ENCODE measurements at regions not wholly inside any gene's neighbourhood (a gene's known extent, or its start where the extent isn't known, plus 50 kb on each side); places are given as distances from the start of the nearest gene placed in this dataset.

- no peak for TF ChIP-seq CTCF (IDR thresholded peaks at IDR 0.05)
- intact Hi-C loops (cut with DNase I), result no loop called here
- Histone ChIP-seq H3K9me3 (no peaks in the 10 kb centered on the region), H3K4me1 (no peaks in the 10 kb centered on the region), H3K4me3 (no peak overlapping the region), H3K27ac (no peak overlapping the region), H3K27me3 (no peaks in the 10 kb centered on the region), H3K36me3 (no peaks in the 10 kb centered on the region)
- DNase-seq (ENCODE audit: low spot score in 2 of 2), result no peak
These were observed 167.4 kb upstream of the XYLT1 start for GRCh38 chr16:17638134-17638533.

GRCh38 chr16:17635183-17635582 is 164.4 kb upstream of the XYLT1 start:
- H3K4me1 ChIP-seq, result no peaks in the 10 kb centered on the region
- DNase-seq (ENCODE audit: low spot score in 2 of 2), result no peak
- no peak for TF ChIP-seq CTCF (IDR thresholded peaks at IDR 0.05)
- H3K4me3 ChIP-seq, result no peak overlapping the region
- intact Hi-C loops (cut with DNase I), result no loop called here
- H3K27me3 ChIP-seq, result no peaks in the 10 kb centered on the region
- no peaks in the 10 kb centered on the region for H3K9me3 ChIP-seq
- H3K36me3 ChIP-seq, result no peaks in the 10 kb centered on the region
- H3K27ac ChIP-seq, result no peak overlapping the region

- Histone ChIP-seq H3K4me1 (no peaks in the 10 kb centered on the region), H3K36me3 (no peaks in the 10 kb centered on the region), H3K27ac (no peak overlapping the region), H3K27me3 (no peaks in the 10 kb centered on the region), H3K9me3 (no peaks in the 10 kb centered on the region), H3K4me3 (no peak overlapping the region)
- intact Hi-C loops (cut with DNase I), result no loop called here
- no peak for TF ChIP-seq CTCF (IDR thresholded peaks at IDR 0.05)
- DNase-seq (ENCODE audit: low spot score in 2 of 2), result no peak
These were observed 162.6 kb upstream of the XYLT1 start for GRCh38 chr16:17633181-17633951.

GRCh38 chr16:17632667-17633066 is 161.9 kb upstream of the XYLT1 start:
- DNase-seq (ENCODE audit: low spot score in 2 of 2), result no peak
- Histone ChIP-seq H3K4me1 (no peaks in the 10 kb centered on the region), H3K36me3 (no peaks in the 10 kb centered on the region), H3K27ac (no peak overlapping the region), H3K4me3 (no peak overlapping the region), H3K27me3 (no peaks in the 10 kb centered on the region), H3K9me3 (no peaks in the 10 kb centered on the region)
- TF ChIP-seq CTCF (IDR thresholded peaks at IDR 0.05), result no peak
- intact Hi-C loops (cut with DNase I), result no loop called here

- DNase-seq (ENCODE audit: low spot score in 2 of 2), result no peak
- H3K9me3 ChIP-seq, result peaks cover 0 to 4% of the 10 kb centered on the region in 2 donors
- H3K4me3 ChIP-seq, result no peak overlapping the region
- H3K4me1 ChIP-seq, result no peaks in the 10 kb centered on the region
- no peaks in the 10 kb centered on the region for H3K36me3 ChIP-seq
- intact Hi-C loops (cut with DNase I), result no loop called here
- no peak for TF ChIP-seq CTCF (IDR thresholded peaks at IDR 0.05)
- H3K27me3 ChIP-seq, result no peaks in the 10 kb centered on the region
- H3K27ac ChIP-seq, result no peak overlapping the region
These were observed 159.2 kb upstream of the XYLT1 start for GRCh38 chr16:17629936-17630335.

- Histone ChIP-seq H3K27me3 (no peaks in the 10 kb centered on the region), H3K36me3 (no peaks in the 10 kb centered on the region), H3K27ac (no peak overlapping the region), H3K4me3 (no peak overlapping the region), H3K4me1 (no peaks in the 10 kb centered on the region), H3K9me3 (peaks cover 0 to 4% of the 10 kb centered on the region in 2 donors)
- DNase-seq (ENCODE audit: low spot score in 2 of 2), result no peak
- intact Hi-C loops (cut with DNase I), result no loop called here
- no peak for TF ChIP-seq CTCF (IDR thresholded peaks at IDR 0.05)
These were observed 158.2 kb upstream of the XYLT1 start for GRCh38 chr16:17628983-17629382.
